ENCODE measurements at regions not wholly inside any gene's neighbourhood (a gene's known extent, or its start where the extent isn't known, plus 50 kb on each side); places are given as distances from the start of the nearest gene placed in this dataset.
A peak's percentile ranks its signal among the peaks of the same experiment; 100 is the strongest.

- no peak for DNase-seq
Measured at GRCh38 chrX:80316526-80316925, 103.7 kb upstream of the TENT5D start.

DNA sequence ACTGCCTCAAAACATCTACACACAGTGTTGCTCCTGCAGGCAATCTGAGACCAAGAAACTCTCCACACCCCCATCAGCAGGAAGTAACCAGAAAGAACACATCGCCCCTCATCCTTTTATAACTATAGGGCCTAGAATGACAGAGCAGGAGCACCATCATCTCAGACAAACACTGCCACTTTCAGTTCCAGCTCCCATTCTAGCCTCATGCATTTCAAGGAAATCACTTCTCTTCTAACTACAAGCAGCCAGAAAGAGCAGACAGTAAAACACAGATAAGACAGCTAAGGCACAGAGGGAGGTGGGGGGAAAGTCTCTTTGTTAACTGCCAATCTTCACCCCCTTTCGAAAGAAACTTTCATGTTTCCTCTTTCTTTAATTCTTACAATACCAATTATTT lies 102.6 kb upstream of the TENT5D start:
- DNase-seq = no peak

DNA sequence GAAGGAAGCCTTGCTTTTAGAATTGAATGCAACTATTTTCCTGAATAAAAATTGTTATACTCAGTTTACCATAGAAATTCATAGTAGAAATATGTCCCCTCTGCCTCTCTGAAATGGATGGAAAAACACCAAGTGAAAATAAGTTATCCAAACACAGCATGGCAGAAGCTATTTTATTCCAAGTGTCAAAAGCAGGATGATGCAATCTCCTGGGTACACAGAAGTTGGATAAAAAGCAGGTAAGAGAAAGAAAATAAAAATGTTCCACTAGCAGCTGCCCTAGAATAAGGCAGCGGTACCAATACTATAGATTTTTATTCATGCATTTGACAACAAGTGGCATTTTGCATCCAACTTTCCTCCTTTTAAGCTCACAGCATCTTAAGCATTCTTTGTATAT lies 89.0 kb upstream of the TENT5D start:
- DNase-seq = no peak

- no peak for DNase-seq
Measured at GRCh38 chrX:80334583-80334982, 85.7 kb upstream of the TENT5D start.

DNA sequence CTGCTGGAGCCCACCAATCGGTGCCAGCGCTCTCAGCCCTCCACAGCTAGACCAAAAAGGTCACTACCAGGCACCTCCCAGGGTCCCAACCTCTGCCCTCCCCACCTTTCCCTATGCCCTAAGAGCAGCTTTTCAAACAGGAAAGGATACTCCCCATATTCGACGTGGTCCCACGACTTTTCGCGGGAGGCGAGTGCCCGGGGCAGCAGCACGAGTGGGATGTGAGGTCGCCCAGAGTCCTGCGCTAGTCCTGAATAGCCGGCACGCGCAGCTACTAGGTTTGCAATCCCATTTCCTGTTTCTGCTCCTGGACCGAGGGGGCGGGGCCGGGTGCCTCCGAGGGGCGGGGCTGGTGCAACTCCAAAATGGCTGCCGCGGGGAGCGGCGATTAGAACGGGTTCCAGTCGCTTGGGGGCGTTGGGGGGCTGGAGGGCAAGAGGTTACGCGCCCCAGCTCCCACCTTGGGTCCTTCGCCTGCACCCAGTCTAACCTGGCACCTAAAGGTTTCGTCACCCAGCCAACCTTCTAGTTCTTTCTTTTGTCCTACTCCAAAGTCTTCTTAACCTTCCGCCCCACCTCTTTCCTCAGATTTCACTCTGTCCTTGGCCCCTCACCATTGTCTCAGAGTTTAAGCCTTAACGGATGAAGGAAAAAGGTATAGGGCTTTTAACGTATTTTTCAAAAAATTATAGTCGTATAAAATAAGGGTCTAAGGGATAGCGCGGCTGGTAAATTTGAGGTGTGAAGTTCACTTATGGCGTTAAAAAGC lies 85.0 kb upstream of the TENT5D start:
- DNase-seq = peak; percentile 38

GRCh38 chrX:80354966-80355465 lies 65.2 kb upstream of the TENT5D start:
- no peak for DNase-seq
